ENCODE measurements at regions not wholly inside any gene's neighbourhood (a gene's known extent, or its start where the extent isn't known, plus 50 kb on each side); places are given as distances from the start of the nearest gene placed in this dataset.
"Not testable (repeated sequence)": the region's sequence is repeated elsewhere in the genome, so short reads cannot be mapped to it uniquely, and the experiment has no call there.

DNA sequence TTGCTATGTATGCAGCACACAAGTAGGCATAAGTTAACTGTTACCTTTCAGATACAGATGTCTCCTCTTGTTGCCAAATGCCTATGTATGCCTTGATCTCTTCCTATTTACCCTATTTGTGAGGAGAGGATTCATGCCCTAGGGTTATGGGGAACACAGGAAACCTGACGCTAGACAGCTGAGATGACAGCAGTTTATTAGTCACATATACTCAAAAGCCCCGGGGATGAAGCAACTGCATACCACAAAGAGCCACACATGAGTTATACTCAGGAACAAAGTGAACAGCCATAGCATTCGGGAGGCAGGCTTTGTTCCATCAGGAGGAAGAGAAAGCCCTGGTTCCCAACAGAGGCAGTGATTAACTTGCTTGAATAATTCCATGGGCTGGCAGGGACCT lies 1011.7 kb upstream of the PCDH7 start:
- DNase-seq (ENCODE audit: low read depth): peak; percentile 83

DNA sequence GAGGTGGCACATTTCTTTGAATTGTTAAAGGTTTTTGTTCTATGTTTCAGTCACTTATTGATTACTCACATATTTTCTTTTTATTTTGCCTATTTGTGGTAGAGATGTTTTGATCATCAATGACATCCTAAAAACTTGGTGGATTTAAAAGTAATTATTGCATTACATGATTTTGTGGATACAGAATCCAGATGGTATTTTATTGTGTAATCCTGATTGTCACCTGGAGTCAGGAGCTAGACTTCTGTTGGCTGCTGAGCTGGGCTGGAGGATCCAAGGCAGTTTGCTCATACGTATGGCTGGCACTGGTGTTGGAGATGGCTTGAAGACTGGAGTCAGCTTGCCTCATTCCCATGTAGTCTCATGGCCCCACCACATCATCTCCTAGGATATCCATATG lies 1009.6 kb upstream of the PCDH7 start:
- no peak for DNase-seq (ENCODE audit: low read depth)

DNA sequence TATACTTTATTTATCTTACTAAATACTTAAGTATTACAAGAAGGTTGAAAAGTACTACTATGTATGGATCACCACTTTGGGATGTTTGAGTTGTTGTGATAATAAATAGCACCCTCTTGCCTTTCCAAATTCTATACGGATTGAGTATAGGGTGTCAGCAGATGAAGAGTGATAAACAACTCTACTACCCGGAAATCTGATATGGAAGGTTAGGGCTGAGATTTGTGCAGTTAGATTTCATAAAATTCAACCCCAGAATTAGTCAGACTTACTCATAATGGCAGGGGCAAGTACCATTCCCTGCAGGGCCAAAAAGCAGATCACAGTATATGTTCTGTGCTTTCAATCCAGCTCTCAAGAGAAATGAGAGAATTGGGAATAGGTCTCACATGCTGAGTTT lies 1008.9 kb upstream of the PCDH7 start:
- no peak for DNase-seq (ENCODE audit: low read depth)

DNA sequence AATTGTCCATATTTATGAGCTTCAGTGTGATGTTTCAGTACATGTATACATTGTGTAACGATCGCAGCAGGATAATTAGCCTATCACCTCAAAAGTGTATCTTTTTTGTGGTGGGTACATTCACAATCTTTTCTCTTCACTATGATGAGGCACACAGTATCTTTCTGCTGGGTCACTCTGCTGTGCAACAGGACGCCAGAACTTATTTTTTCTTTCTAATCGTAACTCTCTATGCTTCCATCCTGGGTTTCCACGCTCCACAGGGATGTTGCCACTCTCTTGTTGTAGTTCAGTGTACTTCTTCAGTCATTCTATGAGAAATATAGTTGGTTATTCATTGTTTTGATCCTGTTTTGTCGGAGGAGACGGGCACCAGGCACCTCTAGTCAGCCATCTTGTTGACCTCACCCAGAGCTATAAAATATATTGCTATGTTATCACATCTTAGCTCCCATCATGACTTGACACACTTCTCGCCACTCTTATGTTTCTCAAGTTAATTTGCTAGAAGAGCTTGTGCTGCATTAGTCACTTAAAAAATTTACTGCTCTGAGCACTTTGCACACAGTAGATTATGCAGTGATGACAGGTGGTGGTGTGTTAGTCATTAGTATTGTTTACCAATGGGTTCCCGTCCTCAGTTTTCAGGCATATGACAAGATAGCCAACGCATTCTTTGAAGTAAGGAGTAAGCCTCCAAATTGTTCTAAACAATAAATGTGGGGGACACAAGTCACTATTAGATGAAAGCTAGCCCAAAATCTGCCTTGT lies 1002.7 kb upstream of the PCDH7 start:
- DNase-seq (ENCODE audit: low read depth): peak; percentile 15

DNA sequence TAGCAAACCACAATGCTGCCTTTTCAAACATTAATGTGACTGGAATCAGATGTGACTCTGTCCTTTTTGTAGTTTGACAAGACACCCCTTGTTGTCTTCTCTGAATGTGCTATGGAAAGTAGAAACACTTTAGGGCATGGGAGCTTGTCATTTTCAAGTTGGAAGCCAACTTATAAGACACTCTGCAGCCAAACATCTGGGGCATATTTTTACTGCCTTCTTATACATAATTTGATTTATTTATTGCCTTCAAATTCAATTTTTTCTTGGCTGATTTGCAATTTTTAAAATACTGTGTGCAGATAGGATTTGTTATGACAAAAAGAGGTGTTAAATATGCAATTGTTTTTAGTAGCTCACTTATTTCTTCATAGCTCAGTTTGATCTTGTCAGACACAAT lies 1002.0 kb upstream of the PCDH7 start:
- no peak for DNase-seq (ENCODE audit: low read depth)

DNA sequence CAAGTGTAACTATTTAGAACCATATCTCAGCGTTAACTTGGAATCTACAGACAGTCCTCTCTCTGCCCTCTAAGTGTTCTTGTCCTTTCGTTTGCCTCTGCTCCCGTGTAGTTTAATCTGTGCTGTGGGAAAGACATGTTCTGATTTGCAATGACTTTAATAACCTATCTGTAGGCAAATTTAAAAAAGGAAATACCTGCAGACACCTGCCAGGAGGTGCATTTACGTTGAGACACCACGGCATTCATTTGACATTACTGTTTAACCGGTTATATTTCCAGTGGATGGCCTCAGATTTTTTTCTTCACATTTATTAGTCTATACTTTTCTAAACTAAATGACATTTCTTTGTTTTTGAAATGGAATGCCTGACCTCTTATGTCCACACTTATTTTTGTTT lies 997.9 kb upstream of the PCDH7 start:
- no peak for DNase-seq (ENCODE audit: low read depth)

DNA sequence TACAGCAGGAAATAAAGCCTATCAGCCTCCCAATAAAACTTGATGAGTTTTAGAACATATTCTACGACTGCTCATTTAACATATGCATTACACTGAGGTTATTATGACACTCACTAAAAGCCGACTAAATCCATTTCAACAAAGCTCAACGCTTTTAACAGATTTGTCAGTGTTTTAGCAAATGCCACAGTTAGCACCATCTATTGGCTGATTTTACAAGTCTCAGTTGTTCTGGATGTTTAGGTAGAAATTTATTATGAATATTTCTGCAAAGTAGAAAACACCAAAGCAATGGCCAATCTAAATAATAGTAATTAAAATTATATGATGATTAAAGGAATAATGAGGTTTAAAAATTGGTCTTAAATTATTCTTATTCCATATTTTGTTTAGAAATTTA lies 993.2 kb upstream of the PCDH7 start:
- DNase-seq (ENCODE audit: low read depth): no peak

DNA sequence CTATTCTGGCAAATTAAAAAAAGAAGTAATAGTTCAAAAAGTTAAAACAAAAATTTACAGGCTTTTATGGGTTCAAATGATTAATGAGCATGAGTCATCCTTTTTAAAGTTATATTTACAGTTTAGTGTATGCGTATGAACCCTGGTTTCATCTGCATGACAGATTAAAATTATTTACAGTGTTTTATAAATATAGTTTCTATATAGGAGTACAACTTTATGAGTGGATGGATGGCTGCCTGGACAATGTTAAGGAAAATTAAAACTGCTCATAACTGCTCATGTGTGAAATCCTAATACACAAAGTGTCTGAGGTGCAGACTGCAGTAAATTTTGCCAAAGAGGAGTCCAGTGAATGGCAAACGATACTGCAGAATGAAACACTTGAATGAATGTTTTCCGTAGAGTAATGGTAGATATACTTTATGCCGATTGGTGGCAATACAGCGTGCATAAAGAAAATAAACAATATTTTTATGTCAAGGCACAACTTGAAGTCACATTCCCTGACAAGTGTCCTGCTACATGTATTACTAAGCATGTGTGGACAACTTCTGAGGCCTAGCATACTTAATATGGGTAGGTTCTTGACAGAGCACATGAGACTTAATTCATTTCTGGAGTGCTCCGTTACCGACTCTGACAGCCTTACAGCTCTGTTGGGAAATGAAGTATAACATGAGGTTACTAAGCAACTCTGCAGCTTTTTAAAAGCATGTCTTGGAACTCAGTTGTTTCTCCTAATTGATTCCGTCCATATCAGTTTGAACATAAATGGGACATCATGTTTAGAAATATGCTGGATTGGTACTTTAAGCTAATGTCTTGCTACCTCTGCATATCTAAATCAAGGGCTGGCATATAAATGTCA lies 985.6 kb upstream of the PCDH7 start:
- no peak for DNase-seq (ENCODE audit: low read depth)

DNA sequence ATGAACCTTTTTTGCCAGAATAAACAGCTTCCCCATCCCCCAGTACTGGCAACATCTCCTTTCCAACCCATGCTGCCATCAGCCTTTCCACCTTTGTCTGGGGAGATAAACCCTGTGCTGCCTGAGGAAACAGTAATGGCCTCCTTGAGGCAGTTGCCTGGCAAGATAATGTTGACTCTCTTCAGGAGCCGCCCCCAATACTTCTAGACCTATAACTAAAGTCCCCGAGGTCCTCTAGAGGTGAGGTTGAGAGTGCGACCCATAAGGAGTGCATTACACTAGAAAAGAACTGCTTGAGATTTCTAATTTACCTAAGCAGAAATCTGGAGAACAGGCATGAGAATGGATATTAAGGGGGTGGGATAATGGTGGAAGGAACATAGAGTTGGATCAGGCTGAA lies 963.2 kb upstream of the PCDH7 start:
- no peak for DNase-seq (ENCODE audit: low read depth)

DNA sequence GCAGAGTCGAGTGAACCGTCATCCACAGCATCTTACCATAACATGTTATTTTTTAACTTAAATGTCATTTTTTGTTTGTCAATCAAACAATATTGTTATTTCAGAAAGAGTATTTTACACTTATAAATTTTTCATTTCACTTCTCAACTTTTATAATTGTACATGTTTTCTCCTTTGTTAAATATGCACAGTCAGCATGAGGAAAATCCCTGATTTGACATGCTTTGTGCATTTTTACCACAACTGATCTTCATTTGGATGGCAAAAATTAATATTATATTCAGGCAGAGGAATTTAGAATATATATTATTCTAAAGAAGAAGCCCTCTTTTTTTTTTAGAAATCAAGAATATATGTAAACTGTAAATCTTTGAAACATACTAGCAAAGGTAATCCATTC lies 958.0 kb upstream of the PCDH7 start:
- no peak for DNase-seq (ENCODE audit: low read depth)

DNA sequence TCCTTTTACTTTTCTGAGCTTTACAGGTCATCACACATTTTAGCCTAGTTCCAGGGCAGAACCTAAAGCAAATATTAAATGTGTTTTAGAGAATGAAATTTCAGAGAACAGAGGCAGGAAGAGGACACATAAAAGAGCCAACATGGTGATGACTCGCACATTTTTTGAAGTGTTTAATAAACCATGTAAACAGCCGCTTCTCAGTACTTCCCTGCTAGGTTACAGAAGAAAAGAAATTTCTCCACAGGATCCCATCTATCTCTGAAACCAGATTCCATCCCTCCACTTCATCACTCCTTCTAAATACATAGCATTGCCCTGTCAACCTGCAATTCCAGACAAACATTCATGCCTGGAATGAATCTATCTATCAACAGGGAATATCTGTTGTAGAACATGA lies 949.5 kb upstream of the PCDH7 start:
- DNase-seq (ENCODE audit: low read depth): peak; percentile 2

DNA sequence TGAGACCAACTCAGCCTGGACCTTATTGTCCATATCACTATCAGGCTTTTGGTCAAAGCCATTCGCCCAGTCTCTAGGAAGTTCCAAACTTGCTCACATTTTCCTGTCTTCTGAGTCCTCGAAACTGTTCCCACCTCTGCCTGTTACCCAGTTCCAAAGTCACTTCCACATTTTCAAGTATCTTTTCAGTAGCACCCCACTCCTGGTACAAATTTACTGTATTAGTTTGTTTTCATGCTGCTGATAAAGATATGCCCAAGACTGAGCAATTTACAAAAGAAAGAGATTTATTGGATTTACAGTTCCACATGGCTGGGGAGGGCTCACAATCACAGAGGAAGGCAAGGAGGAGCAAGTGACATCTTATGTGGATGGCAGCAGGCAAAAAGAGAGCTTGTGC lies 932.0 kb upstream of the PCDH7 start:
- not testable (repeated sequence) for DNase-seq (ENCODE audit: low read depth)

DNA sequence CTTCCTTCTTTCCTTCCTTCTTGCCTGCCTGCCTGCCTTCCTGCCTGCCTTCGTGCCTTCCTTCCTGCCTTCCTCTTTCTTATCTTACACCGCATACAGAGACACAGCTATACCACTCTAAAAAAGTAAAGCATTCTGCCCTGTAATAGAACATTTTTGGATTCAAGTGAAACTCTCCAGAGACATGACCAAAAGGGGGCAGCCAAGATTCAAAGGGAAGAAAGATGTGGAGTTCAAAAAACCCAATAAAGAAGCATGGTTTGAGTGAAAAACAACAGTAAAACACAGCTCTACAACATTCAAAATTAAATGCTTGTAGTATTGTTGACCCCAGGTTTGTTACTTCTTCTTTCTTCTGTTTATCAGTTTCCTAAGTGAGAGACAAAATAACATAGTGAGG lies 914.9 kb upstream of the PCDH7 start:
- peak; percentile 20 for DNase-seq (ENCODE audit: low read depth)

DNA sequence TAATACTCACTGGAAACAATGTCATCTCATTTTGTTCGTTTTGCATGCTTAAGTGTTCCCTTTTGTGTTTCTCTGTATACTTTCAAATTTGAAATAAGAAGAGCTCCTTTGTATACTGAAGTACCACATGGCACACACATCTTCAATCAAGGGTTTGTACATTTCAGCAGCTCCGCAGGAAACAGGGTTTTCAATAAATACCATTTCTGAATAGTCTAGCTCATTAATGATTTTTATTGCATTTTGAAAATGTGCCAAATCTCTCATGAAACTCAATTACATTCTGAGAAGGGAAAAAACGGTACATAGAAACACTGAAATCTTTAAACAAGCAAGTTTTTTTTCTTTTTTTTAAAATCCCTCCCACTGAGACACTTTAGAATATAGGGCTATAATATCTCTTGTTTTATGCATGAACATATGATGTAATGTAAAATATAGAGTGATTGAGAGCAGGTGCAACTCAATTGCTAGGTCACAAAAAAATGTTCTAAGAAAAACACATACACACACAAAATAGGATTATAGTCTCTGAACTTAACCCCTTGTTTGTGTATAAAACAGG lies 914.2 kb upstream of the PCDH7 start:
- DNase-seq (ENCODE audit: low read depth): no peak

DNA sequence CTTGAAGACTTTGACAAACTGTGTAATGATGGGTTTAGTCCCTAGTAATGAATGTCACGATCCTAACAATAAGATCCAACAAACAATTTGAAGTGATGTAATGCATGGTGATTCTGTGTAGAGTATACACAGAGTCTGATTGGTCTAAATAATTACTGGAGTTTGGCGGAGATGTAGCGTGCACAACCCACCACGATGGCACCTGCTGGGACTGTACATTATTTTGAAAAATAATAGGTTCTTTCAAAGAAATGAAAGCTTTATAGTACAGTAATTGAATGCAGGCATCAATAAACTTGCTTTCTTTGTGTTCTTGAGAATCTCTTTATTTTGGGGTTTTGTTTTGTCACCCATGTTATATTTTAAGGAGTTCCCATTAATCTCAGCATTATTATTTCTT lies 902.2 kb upstream of the PCDH7 start:
- DNase-seq (ENCODE audit: low read depth): no peak

DNA sequence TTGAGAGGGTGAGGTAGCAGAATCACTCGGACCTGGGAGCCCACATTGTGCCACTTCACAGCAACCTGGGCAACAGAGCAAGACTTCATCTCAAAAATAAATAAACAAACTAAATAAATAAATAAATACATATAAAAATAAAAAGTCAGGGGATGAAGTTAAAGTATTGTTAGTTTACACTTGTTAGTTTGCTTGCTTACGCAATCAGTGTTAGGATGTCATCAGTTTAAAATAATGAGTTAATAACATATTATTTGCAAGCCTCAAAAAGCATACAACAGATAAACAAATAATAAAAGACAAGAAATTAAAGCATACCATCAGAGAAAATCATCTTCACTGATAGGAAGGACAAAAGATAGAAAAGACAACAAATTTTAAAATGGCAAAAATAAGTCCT lies 891.1 kb upstream of the PCDH7 start:
- no peak for DNase-seq (ENCODE audit: low read depth)

DNA sequence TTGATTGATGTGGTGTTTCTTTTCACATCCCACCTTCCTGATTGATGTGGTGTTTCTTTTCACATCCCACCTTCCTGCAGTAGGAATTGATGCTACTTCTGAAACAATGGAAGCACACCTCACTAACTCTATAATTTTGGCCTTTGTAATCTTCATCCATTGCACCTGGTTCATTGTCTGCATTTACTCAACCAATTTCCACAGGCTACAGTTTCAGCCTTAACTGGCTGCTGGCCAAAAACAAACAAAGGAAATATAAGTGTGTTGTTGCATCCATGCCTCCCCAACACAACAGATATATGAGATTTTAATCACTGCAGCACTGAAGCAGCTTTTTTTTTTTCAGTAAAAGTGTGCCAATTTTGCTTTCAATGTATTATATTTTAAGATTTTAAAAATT lies 867.6 kb upstream of the PCDH7 start:
- DNase-seq (ENCODE audit: low read depth): no peak

DNA sequence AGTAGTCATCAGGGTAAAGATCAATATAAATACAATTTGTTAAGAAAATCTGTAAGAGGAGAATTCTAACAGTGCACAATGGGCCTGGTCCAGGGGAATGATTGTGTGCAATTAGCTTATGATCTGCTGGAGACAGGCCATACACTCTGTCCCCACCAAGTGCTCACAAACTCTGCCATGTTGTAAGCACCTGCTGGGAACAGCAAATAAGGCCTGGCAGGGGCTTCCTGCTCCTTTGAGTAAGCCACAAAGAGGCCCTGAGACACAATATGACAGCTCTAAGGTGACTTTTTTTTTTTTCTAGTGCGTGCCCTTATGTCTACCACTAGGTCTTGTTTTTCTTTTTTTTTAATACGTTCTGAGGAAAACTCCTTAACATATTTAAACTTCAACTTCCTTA lies 866.3 kb upstream of the PCDH7 start:
- no peak for DNase-seq (ENCODE audit: low read depth)

DNA sequence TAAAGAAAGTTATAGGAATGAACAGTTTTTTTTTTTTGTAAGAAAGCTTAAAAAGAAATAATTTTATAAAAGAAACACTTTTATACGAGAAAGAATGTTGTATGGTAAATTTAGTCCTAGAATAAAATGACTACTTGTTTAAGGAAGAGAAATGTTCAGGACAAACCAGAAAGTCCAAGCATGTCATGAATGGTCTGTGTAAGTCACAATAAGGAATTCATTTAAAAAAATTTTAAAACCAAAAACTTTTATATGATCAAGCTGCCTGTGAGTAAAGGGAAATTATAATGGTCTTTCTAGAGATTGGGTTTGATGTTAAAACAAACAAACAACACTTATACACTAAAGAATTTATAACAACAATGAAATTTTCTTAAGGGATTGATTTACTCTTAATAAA lies 858.9 kb upstream of the PCDH7 start:
- no peak for DNase-seq (ENCODE audit: low read depth)

DNA sequence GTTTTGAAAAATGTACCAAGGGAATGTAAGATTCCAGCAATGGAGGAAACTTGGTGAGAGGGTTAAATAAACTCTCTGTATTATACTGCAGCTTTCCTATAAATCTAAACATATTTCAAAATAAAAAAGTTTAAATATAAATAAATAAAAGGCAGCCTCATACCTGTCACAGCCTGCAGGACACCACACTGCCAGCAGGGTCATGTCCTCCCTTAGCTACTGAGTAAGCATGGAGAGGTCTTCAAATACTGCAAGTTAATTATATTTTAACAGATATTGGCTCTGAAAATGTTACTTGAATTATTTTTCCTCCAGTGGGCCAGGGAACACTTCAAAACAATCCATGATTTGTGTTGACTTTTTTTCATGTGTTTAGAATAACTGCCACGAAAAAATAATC lies 852.8 kb upstream of the PCDH7 start:
- DNase-seq (ENCODE audit: low read depth): no peak

DNA sequence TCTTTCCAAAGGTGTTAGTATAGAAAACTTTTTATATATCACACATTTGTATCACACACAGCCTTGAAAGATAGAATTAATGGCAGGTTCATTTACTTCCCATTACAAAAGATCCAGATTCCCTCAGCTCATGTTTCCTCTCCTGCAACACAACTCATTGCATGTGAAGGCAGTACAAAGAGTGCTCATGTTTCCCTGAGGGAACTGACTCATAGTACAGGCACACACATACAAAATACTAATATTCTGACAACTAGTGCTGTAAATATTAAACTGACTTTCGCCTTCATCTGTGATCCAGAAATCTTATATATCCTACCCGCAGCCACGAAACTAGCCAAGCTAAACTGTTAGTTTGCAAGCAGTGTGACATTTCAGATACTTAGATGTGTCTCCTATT lies 819.8 kb upstream of the PCDH7 start:
- DNase-seq (ENCODE audit: low read depth): no peak

DNA sequence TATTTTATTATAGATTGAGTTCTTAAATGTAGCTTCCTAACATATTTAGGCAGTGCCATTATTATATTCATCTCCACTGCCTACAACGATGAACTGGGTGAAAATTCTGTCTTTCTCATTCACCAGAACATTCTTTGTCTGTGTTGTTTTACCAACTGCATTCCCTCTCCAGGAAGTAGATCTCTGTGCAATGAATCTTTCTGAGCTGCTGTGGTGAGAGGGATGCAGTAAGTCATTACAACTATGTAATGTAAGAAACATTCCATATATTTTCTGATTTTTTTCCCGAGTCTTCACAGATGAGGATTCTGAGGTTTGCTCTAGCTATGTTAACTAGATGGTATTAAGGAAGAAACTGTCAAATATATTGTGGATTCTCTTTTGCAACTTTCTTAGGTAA lies 811.9 kb upstream of the PCDH7 start:
- peak; percentile 73 for DNase-seq (ENCODE audit: low read depth)

DNA sequence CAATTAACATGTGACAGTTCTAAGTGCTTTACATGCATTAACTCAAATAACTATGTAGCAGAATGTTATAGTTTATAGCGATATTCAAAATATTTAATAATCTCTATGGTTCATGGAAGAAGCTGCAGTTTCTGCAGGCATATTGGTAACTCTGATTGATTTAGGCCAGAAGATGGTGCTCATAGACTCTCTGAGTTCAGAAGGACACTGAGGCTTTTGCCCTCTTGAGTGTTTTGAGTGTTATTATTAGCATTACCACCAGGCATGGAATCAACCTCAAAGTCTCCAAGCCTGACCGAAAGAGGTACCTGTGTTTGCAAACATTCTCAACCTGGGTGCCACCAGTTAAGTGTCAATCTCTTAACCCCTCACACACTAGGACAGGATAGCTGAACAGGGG lies 792.3 kb upstream of the PCDH7 start:
- no peak for DNase-seq (ENCODE audit: low read depth)

Data from amniotic epithelial cell (primary cell).